GM23338 (cell line): ENCODE measurements at regions not wholly inside any gene's neighbourhood (a gene's known extent, or its start where the extent isn't known, plus 50 kb on each side); places are given as distances from the start of the nearest gene placed in this dataset.

Source experiments
- ATAC-seq: fragments of 200-7000 bp; cut with Tn5 transposase; 3 replicates; pipeline ENCODE4 v1.9.1; 2020
- DNase-seq: peaks from one replicate; pipeline ENCODE4 v3.0.0-alpha.2; 2015; ENCODE audit warnings: low spot score
- H2AFZ ChIP-seq: fragments of 200-600 bp; sonication (generic); 2 replicates; pipeline ENCODE4 v1.8.0; 2016; ENCODE audit warnings: antibody characterized with exemption, mild to moderate bottlenecking, moderate library complexity
- H3F3A ChIP-seq: fragments of 200-600 bp; sonication (generic); replicated peaks from 2 replicates; pipeline ENCODE4 v1.8.0; 2017; ENCODE audit warnings: antibody characterized with exemption, mixed run types, low read depth
- H3K27ac ChIP-seq: fragments of 200-600 bp; sonication (generic); 2 replicates; pipeline ENCODE4 v1.6.1; 2016; ENCODE audit warnings: low read depth
- H3K27me3 ChIP-seq: fragments of 200-600 bp; sonication (generic); 2 replicates; pipeline ENCODE4 v1.8.0; 2016; ENCODE audit warnings: mild to moderate bottlenecking, mixed run types, moderate library complexity; ENCODE audit not compliant: insufficient read depth
- H3K36me3 ChIP-seq: fragments of 200-600 bp; sonication (generic); 2 replicates; pipeline ENCODE4 v1.8.0; 2016; ENCODE audit warnings: mild to moderate bottlenecking; ENCODE audit not compliant: insufficient read depth
- H3K4me1 ChIP-seq: fragments of 200-600 bp; sonication (generic); 2 replicates; pipeline ENCODE4 v1.8.0; 2016; ENCODE audit warnings: mild to moderate bottlenecking, moderate library complexity; ENCODE audit not compliant: insufficient read depth
- H3K4me2 ChIP-seq: fragments of 200-600 bp; sonication (generic); 2 replicates; pipeline ENCODE4 v1.7.1; 2017; ENCODE audit warnings: mixed run types
- H3K4me3 ChIP-seq: fragments of 200-600 bp; sonication (generic); 2 replicates; pipeline ENCODE4 v1.6.1; 2016; ENCODE audit warnings: mixed run types
- H3K79me2 ChIP-seq: fragments of 200-600 bp; sonication (generic); replicated peaks from 2 replicates; pipeline ENCODE4 v1.8.0; 2017; ENCODE audit warnings: mild to moderate bottlenecking; ENCODE audit not compliant: insufficient read depth
- H3K9me2 ChIP-seq: fragments of 200-600 bp; sonication (generic); 2 replicates; pipeline ENCODE4 v1.8.0; 2017; ENCODE audit not compliant: insufficient read depth
- H4K20me1 ChIP-seq: fragments of 200-600 bp; sonication (generic); replicated peaks from 2 replicates; pipeline ENCODE4 v1.8.0; 2017; ENCODE audit warnings: mild to moderate bottlenecking; ENCODE audit not compliant: insufficient read depth
- H3K27ac Mint-ChIP-seq: 2 replicates; pipeline ENCODE4 v1.8.0; 2020; ENCODE audit warnings: inconsistent platforms, mild to moderate bottlenecking, moderate library complexity, mixed read lengths
- H3K27me3 Mint-ChIP-seq: 3 replicates; pipeline ENCODE4 v1.8.0; 2022; ENCODE audit warnings: low read depth, mild to moderate bottlenecking, moderate library complexity, mixed read lengths, inconsistent platforms; ENCODE audit not compliant: insufficient read depth, poor library complexity
- H3K36me3 Mint-ChIP-seq: 3 replicates; pipeline ENCODE4 v1.8.0; 2021; ENCODE audit warnings: low read depth, mild to moderate bottlenecking, inconsistent platforms, moderate library complexity, mixed read lengths
- H3K4me1 Mint-ChIP-seq: 3 replicates; pipeline ENCODE4 v1.8.0; 2020; ENCODE audit warnings: mild to moderate bottlenecking, inconsistent platforms, mixed read lengths
- H3K4me3 Mint-ChIP-seq: 3 replicates; pipeline ENCODE4 v1.8.0; 2021; ENCODE audit warnings: moderate library complexity, mild to moderate bottlenecking, inconsistent platforms, mixed read lengths
- H3K9me3 Mint-ChIP-seq: 3 replicates; pipeline ENCODE4 v1.8.0; 2020; ENCODE audit warnings: moderate library complexity, mild to moderate bottlenecking, inconsistent platforms, mixed read lengths
- CREB1 ChIP-seq: fragments of 250-450 bp; sonication (Bioruptor Pico); IDR thresholded peaks from 2 replicates; pipeline ENCODE4 v1.5.0; 2020; ENCODE audit warnings: low read depth, mild to moderate bottlenecking, moderate library complexity
- ETS1 ChIP-seq: IDR thresholded peaks from 2 replicates; pipeline ENCODE4 v1.6.1; 2016; ENCODE audit warnings: antibody characterized with exemption
- EZH2 ChIP-seq: fragments of 200-600 bp; sonication (generic); IDR thresholded peaks from one replicate; pipeline ENCODE4 v1.8.0; 2017; ENCODE audit warnings: antibody characterized with exemption, mild to moderate bottlenecking, low read depth; ENCODE audit not compliant: unreplicated experiment
- EZH2phosphoT487 ChIP-seq: fragments of 200-600 bp; sonication (generic); IDR thresholded peaks from one replicate; pipeline ENCODE4 v1.8.1; 2018; ENCODE audit warnings: antibody characterized with exemption; ENCODE audit not compliant: unreplicated experiment
- JUNB ChIP-seq: IDR thresholded peaks from one replicate; pipeline ENCODE4 v1.6.1; 2016; ENCODE audit warnings: antibody characterized with exemption; ENCODE audit not compliant: unreplicated experiment
- NANOG ChIP-seq: IDR thresholded peaks from 2 replicates; pipeline ENCODE4 v1.6.1; 2016; ENCODE audit warnings: antibody characterized with exemption, borderline replicate concordance
- POLR2AphosphoS5 ChIP-seq: IDR thresholded peaks from 2 replicates; pipeline ENCODE4 v1.6.1; 2016; ENCODE audit warnings: antibody characterized with exemption, low read depth
- REST ChIP-seq: IDR thresholded peaks from one replicate; pipeline ENCODE4 v1.6.1; 2018; ENCODE audit warnings: antibody characterized with exemption; ENCODE audit not compliant: unreplicated experiment
- STAT1 ChIP-seq: IDR thresholded peaks from one replicate; pipeline ENCODE4 v1.6.1; 2016; ENCODE audit warnings: antibody characterized with exemption; ENCODE audit not compliant: unreplicated experiment
- ZNF114 ChIP-seq: fragments of 250-450 bp; sonication (Bioruptor Pico); IDR thresholded peaks from 2 replicates; pipeline ENCODE4 v1.5.0; 2020; ENCODE audit warnings: mild to moderate bottlenecking, moderate library complexity
- ZNF331 ChIP-seq: fragments of 250-450 bp; sonication (Bioruptor Pico); IDR thresholded peaks from 2 replicates; pipeline ENCODE4 v1.5.0; 2020; ENCODE audit warnings: low read depth, mild to moderate bottlenecking, moderate library complexity
- TF ChIP-seq, protein P1 (sequence below), 2 experiments: fragments of 200-600 bp in 1 of 2; sonication (generic) in 1 of 2; conservative IDR thresholded peaks; 2 replicates each; pipeline versions ENCODE4 v1.5.1 to v1.6.1; 2016 to 2017; ENCODE audit warnings: antibody characterized with exemption in 2 of 2, low read depth in 2 of 2, mild to moderate bottlenecking in 2 of 2, moderate library complexity in 1 of 2
- TF ChIP-seq, protein P2 (sequence below): fragments of 250-450 bp; sonication (Bioruptor Pico); IDR thresholded peaks from 2 replicates; pipeline ENCODE4 v1.5.0; 2020; ENCODE audit warnings: mild to moderate bottlenecking, moderate library complexity

- Histone ChIP-seq H2AFZ (no peak overlapping the region), H3K36me3 (no peaks in the 10 kb centered on the region), H3K27ac (no peak overlapping the region), H3K27me3 (no peaks in the 10 kb centered on the region), H3K9me2 (no peaks in the 10 kb centered on the region; the same call in 1 of the 2 replicates), H3F3A (no peaks in the 10 kb centered on the region), H3K79me2 (no peaks in the 10 kb centered on the region), H3K4me2 (no peak overlapping the region), H4K20me1 (no peaks in the 10 kb centered on the region), H3K4me1 (no peaks in the 10 kb centered on the region), H3K4me3 (no peak overlapping the region)
- no peak overlapping the region for H3K27ac Mint-ChIP-seq
- H3K36me3 Mint-ChIP-seq, result no peaks in the 10 kb centered on the region
- TF ChIP-seq ZNF331 (no peak), STAT1 (no peak), CREB1 (CRISPR knock-in tag) (no peak), NANOG (no peak), ZNF114 (CRISPR knock-in tag) (no peak), ETS1 (no peak), POLR2AphosphoS5 (no peak), EZH2phosphoT487 (no peak), REST (no peak), JUNB (no peak), EZH2 (no peak)
- TF ChIP-seq, protein P1, sequence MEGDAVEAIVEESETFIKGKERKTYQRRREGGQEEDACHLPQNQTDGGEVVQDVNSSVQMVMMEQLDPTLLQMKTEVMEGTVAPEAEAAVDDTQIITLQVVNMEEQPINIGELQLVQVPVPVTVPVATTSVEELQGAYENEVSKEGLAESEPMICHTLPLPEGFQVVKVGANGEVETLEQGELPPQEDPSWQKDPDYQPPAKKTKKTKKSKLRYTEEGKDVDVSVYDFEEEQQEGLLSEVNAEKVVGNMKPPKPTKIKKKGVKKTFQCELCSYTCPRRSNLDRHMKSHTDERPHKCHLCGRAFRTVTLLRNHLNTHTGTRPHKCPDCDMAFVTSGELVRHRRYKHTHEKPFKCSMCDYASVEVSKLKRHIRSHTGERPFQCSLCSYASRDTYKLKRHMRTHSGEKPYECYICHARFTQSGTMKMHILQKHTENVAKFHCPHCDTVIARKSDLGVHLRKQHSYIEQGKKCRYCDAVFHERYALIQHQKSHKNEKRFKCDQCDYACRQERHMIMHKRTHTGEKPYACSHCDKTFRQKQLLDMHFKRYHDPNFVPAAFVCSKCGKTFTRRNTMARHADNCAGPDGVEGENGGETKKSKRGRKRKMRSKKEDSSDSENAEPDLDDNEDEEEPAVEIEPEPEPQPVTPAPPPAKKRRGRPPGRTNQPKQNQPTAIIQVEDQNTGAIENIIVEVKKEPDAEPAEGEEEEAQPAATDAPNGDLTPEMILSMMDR (conservative IDR thresholded peaks at IDR 0.05; ENCODE audit: low read depth in 2 of 2), result no peak
- TF ChIP-seq, protein P2, sequence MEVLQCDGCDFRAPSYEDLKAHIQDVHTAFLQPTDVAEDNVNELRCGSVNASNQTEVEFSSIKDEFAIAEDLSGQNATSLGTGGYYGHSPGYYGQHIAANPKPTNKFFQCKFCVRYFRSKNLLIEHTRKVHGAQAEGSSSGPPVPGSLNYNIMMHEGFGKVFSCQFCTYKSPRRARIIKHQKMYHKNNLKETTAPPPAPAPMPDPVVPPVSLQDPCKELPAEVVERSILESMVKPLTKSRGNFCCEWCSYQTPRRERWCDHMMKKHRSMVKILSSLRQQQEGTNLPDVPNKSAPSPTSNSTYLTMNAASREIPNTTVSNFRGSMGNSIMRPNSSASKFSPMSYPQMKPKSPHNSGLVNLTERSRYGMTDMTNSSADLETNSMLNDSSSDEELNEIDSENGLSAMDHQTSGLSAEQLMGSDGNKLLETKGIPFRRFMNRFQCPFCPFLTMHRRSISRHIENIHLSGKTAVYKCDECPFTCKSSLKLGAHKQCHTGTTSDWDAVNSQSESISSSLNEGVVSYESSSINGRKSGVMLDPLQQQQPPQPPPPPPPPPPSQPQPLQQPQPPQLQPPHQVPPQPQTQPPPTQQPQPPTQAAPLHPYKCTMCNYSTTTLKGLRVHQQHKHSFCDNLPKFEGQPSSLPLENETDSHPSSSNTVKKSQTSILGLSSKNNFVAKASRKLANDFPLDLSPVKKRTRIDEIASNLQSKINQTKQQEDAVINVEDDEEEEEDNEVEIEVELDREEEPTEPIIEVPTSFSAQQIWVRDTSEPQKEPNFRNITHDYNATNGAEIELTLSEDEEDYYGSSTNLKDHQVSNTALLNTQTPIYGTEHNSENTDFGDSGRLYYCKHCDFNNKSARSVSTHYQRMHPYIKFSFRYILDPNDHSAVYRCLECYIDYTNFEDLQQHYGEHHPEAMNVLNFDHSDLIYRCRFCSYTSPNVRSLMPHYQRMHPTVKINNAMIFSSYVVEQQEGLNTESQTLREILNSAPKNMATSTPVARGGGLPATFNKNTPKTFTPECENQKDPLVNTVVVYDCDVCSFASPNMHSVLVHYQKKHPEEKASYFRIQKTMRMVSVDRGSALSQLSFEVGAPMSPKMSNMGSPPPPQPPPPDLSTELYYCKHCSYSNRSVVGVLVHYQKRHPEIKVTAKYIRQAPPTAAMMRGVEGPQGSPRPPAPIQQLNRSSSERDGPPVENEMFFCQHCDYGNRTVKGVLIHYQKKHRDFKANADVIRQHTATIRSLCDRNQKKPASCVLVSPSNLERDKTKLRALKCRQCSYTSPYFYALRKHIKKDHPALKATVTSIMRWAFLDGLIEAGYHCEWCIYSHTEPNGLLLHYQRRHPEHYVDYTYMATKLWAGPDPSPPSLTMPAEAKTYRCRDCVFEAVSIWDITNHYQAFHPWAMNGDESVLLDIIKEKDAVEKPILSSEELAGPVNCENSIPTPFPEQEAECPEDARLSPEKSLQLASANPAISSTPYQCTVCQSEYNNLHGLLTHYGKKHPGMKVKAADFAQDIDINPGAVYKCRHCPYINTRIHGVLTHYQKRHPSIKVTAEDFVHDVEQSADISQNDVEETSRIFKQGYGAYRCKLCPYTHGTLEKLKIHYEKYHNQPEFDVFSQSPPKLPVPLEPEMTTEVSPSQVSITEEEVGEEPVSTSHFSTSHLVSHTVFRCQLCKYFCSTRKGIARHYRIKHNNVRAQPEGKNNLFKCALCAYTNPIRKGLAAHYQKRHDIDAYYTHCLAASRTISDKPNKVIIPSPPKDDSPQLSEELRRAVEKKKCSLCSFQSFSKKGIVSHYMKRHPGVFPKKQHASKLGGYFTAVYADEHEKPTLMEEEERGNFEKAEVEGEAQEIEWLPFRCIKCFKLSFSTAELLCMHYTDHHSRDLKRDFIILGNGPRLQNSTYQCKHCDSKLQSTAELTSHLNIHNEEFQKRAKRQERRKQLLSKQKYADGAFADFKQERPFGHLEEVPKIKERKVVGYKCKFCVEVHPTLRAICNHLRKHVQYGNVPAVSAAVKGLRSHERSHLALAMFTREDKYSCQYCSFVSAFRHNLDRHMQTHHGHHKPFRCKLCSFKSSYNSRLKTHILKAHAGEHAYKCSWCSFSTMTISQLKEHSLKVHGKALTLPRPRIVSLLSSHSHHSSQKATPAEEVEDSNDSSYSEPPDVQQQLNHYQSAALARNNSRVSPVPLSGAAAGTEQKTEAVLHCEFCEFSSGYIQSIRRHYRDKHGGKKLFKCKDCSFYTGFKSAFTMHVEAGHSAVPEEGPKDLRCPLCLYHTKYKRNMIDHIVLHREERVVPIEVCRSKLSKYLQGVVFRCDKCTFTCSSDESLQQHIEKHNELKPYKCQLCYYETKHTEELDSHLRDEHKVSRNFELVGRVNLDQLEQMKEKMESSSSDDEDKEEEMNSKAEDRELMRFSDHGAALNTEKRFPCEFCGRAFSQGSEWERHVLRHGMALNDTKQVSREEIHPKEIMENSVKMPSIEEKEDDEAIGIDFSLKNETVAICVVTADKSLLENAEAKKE (CRISPR knock-in tag), result no peak
- peaks cover 3% of the 10 kb centered on the region; the same call in 1 of the 3 replicates for H3K9me3 Mint-ChIP-seq
- H3K27me3 Mint-ChIP-seq, result no peaks in the 10 kb centered on the region
- no peaks in the 10 kb centered on the region for H3K4me1 Mint-ChIP-seq
- ATAC-seq (no peak), DNase-seq (no peak)
- H3K4me3 Mint-ChIP-seq, result no peak overlapping the region
Observed at GRCh38 chr16:66113223-66113622, 253.3 kb upstream of the CDH5 start.
